ENCODE measurements at regions not wholly inside any gene's neighbourhood (a gene's known extent, or its start where the extent isn't known, plus 50 kb on each side); places are given as distances from the start of the nearest gene placed in this dataset.

- intact Hi-C loops (cut with DNase I; ENCODE audit: low total_unique reads) (no loop called here), in situ Hi-C loops (cut with MboI; ENCODE audit: low sequenced_read_pairs in 4 of 4) (no loop called here)
- H3K4me3 ChIP-seq: no peak overlapping the region
- H3K27ac ChIP-seq: no peak overlapping the region
- H3K36me3 ChIP-seq: no peaks in the 10 kb centered on the region
- TF ChIP-seq POLR2A (IDR thresholded peaks at IDR 0.05) (no peak), CTCF (IDR thresholded peaks at IDR 0.05 in 4 of 5, conservative IDR thresholded peaks at IDR 0.05 in 1 of 5) (no peak)
- no peak for ATAC-seq
- no peak for DNase-seq
- no peaks in the 10 kb centered on the region for H3K27me3 ChIP-seq
- H3K9me3 ChIP-seq: no peaks in the 10 kb centered on the region
- no peaks in the 10 kb centered on the region for H3K4me1 ChIP-seq
Observed at GRCh38 chr4:170278460-170278859, 188.7 kb upstream of the AADAT start.

GRCh38 chr4:170274616-170275015 lies 184.9 kb upstream of the AADAT start:
- intact Hi-C loops (cut with DNase I; ENCODE audit: low total_unique reads) (no loop called here), in situ Hi-C loops (cut with MboI; ENCODE audit: low sequenced_read_pairs in 4 of 4) (no loop called here)
- no peaks in the 10 kb centered on the region for H3K36me3 ChIP-seq
- no peak overlapping the region for H3K4me3 ChIP-seq
- H3K27ac ChIP-seq: no peak overlapping the region
- H3K4me1 ChIP-seq: no peaks in the 10 kb centered on the region
- no peak for TF ChIP-seq CTCF (IDR thresholded peaks at IDR 0.05 in 4 of 5, conservative IDR thresholded peaks at IDR 0.05 in 1 of 5)
- no peak for TF ChIP-seq POLR2A (IDR thresholded peaks at IDR 0.05)
- DNase-seq (no peak), ATAC-seq (no peak)
- H3K27me3 ChIP-seq: no peaks in the 10 kb centered on the region
- no peaks in the 10 kb centered on the region for H3K9me3 ChIP-seq

GRCh38 chr4:170272959-170273358 lies 183.2 kb upstream of the AADAT start:
- H3K4me3 ChIP-seq: no peak overlapping the region
- no peaks in the 10 kb centered on the region for H3K36me3 ChIP-seq
- no peaks in the 10 kb centered on the region for H3K9me3 ChIP-seq
- H3K27me3 ChIP-seq: no peaks in the 10 kb centered on the region
- DNase-seq (no peak), ATAC-seq (no peak)
- no peak overlapping the region for H3K27ac ChIP-seq
- H3K4me1 ChIP-seq: no peaks in the 10 kb centered on the region
- no peak for TF ChIP-seq CTCF (IDR thresholded peaks at IDR 0.05 in 4 of 5, conservative IDR thresholded peaks at IDR 0.05 in 1 of 5)
- TF ChIP-seq POLR2A (IDR thresholded peaks at IDR 0.05): no peak
- intact Hi-C loops (cut with DNase I; ENCODE audit: low total_unique reads): no loop called here
- in situ Hi-C loops (cut with MboI; ENCODE audit: low sequenced_read_pairs in 4 of 4): no loop called here

DNA sequence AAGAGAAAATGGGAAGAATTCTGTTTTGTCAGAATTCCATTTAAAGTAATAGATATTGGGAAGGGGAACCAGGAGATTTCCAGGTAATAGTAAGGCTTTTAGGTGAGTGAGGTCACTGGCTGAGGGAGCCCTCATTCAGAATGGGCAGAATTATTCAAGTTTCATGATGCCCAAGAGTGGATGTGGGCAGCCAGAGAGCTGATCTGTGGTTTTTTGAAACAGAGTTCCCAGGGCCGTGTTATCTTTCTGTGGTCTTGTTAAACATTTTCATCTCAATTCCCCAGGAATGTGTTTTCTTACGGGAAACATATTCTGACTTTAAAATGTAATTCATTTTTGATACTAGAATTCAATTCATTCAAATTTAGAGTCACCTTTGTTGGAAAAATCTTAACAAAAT lies 182.0 kb upstream of the AADAT start:
- in situ Hi-C loops (cut with MboI; ENCODE audit: low sequenced_read_pairs in 4 of 4) (no loop called here), intact Hi-C loops (cut with DNase I; ENCODE audit: low total_unique reads) (no loop called here)
- TF ChIP-seq CTCF (IDR thresholded peaks at IDR 0.05 in 4 of 5, conservative IDR thresholded peaks at IDR 0.05 in 1 of 5) (no peak), POLR2A (IDR thresholded peaks at IDR 0.05) (no peak)
- DNase-seq (no peak), ATAC-seq (no peak)
- no peaks in the 10 kb centered on the region for H3K4me1 ChIP-seq
- no peaks in the 10 kb centered on the region for H3K9me3 ChIP-seq
- no peak overlapping the region for H3K4me3 ChIP-seq
- H3K27me3 ChIP-seq: no peaks in the 10 kb centered on the region
- no peak overlapping the region for H3K27ac ChIP-seq
- H3K36me3 ChIP-seq: no peaks in the 10 kb centered on the region

GRCh38 chr4:170270628-170271027 lies 180.9 kb upstream of the AADAT start:
- H3K36me3 ChIP-seq: no peaks in the 10 kb centered on the region
- no peaks in the 10 kb centered on the region for H3K4me1 ChIP-seq
- no peak for ATAC-seq
- no peak overlapping the region for H3K27ac ChIP-seq
- no peaks in the 10 kb centered on the region for H3K9me3 ChIP-seq
- no peak overlapping the region for H3K4me3 ChIP-seq
- intact Hi-C loops (cut with DNase I; ENCODE audit: low total_unique reads) (no loop called here), in situ Hi-C loops (cut with MboI; ENCODE audit: low sequenced_read_pairs in 4 of 4) (no loop called here)
- TF ChIP-seq POLR2A (IDR thresholded peaks at IDR 0.05) (no peak), CTCF (IDR thresholded peaks at IDR 0.05 in 4 of 5, conservative IDR thresholded peaks at IDR 0.05 in 1 of 5) (no peak)
- H3K27me3 ChIP-seq: no peaks in the 10 kb centered on the region
- no peak for DNase-seq

Measured in gastrocnemius medialis (tissue), 4 donors.